GM18505 (cell line): ENCODE measurements at regions not wholly inside any gene's neighbourhood (a gene's known extent, or its start where the extent isn't known, plus 50 kb on each side); places are given as distances from the start of the nearest gene placed in this dataset.

Source experiments
- ATAC-seq: cut with Tn5 transposase; IDR thresholded peaks from one replicate; pipeline ENCODE4 v1.9.1; 2021; ENCODE audit not compliant: unreplicated experiment
- POLR2A ChIP-seq: IDR thresholded peaks from 4 replicates; pipeline ENCODE4 v1.6.1; 2011; ENCODE audit warnings: borderline replicate concordance; ENCODE audit not compliant: insufficient read depth, insufficient read length; ENCODE audit errors: extremely low read depth

DNA sequence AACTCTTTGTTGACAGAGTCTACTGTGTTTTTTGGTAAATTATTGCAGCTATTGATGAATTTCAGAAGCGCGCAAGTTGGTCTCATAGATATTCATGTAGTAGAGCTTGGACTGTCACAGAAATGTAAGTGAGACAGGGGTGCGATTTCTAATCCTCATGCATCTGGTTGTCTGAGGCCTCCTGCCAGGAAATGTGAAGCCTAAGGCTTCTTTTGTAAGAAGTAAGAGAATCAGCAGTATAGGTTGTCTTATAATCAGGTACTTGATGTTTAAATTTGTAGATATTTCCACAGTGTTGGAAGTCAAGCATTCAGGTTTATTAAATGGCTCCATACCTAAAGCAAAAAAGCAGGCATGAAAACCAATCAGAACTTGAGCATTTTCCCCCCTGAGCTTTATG is 332.9 kb upstream of the FMN2 start:
- no peak for TF ChIP-seq POLR2A
- ATAC-seq = no peak

GRCh38 chr1:239761509-239761908 is 330.2 kb upstream of the FMN2 start:
- TF ChIP-seq POLR2A = no peak
- ATAC-seq = no peak

DNA sequence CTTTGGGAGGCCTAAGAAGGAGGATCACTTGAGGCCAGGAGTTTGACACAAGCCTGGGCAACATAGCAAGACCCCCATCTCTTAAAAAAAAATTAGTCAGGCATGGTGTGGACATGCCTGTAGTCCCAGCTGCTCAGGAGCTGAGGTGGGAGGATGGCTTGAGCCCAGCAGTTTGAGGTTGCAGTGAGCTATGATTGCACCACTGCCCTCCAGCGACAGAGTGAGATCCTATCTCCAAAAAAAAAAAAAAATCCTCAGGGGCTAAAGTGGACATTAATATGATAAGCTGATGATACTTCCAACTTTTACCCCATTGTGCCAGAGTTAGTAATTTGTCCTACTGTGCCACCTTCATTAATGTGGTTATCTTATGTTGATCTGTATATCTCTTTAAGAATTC is 327.8 kb upstream of the FMN2 start:
- ATAC-seq = no peak

DNA sequence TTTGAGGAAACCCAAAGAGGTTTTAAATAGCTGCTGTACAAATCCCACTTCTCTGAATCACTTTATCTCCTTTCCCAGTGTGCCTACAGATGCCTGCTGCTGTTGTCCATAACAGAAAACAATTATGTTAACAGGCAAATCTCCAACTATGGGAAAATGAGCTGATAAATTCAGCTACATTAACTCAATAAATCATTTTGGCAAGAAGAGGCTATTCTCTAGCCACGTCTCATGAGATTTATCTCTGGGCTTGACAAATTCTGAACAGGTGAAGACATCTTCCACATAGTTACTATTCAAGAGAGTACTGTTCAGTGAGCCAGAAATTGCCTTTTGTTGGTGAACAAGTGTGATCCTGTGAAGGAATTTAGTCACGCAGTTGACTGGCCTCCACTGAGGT is 327.1 kb upstream of the FMN2 start:
- ATAC-seq = no peak
- TF ChIP-seq POLR2A = no peak

More for the DNA sequence above, 327.8 kb upstream of the FMN2 start:
- no peak for TF ChIP-seq POLR2A

DNA sequence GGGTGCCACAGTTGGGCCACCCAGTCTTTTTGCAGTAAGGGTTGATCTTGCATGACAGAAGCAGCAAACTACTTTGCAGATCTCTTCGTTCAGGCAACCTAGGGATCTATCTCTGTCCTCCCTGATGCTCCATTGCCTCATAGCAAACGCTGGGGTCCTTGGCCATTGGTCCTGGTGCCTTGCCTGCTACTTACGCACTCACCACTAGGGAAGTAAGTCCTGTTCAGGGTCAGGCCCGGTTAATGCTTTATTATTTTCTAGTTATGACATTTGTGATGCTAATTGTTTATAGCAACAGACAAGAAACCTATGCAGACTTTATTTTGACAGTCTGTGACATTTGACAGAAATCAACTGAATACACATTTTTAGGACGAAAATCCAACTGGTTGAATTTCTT is 326.5 kb upstream of the FMN2 start:
- TF ChIP-seq POLR2A = no peak
- no peak for ATAC-seq

GRCh38 chr1:239771550-239771949 is 320.1 kb upstream of the FMN2 start:
- no peak for ATAC-seq
- TF ChIP-seq POLR2A = no peak

DNA sequence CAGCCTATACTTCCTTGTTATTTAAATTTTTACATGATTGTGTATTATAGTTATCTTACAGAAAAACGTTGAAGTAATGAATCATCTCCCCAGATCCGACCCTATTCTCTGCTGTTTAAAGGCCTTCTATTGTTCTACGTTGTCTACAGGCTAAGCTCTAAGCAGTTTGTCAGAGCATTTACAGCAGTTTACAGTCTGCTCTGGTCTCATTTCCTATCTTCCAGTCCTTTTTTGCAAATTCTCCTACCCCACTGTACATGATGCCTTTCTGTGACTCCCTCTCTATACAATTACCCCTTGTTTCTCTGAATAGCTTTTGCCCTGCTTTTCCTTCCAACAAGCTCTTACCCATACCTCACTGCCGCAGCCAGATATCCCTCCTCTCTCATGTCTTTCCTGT is 319.2 kb upstream of the FMN2 start:
- TF ChIP-seq POLR2A = no peak
- no peak for ATAC-seq

- no peak for TF ChIP-seq POLR2A
Observed at GRCh38 chr1:239775466-239775865, 316.2 kb upstream of the FMN2 start.

GRCh38 chr1:239778208-239778813 is 313.4 kb upstream of the FMN2 start:
- no peak for ATAC-seq
- no peak for TF ChIP-seq POLR2A

More at GRCh38 chr1:239775466-239775865, 316.2 kb upstream of the FMN2 start:
- ATAC-seq = no peak

GRCh38 chr1:239779962-239780361 is 311.7 kb upstream of the FMN2 start:
- ATAC-seq = no peak
- no peak for TF ChIP-seq POLR2A

- ATAC-seq = no peak
- TF ChIP-seq POLR2A = no peak
Observed at GRCh38 chr1:239784896-239785295, 306.8 kb upstream of the FMN2 start.

GRCh38 chr1:239785576-239785975 is 306.1 kb upstream of the FMN2 start:
- no peak for TF ChIP-seq POLR2A

DNA sequence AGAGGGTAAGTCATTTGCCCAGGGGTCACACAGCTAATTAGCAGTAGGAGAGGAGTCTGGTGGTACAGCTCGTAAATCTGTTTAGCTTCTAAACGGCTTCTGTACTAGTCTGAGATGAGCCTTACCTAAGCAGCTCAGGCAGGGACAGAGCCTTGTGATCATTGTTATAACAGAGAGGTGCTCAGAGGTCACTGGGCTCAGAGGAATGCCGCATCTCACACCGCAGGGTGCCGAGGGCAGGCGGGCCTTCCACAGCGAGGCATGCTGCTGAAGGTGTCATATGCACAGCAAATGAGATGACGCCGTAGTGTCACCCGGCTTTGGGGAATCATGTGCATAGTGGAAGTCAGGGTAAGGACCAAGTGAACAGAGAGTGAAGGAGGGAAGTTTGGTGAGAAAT is 305.2 kb upstream of the FMN2 start:
- TF ChIP-seq POLR2A = no peak
- no peak for ATAC-seq

More at GRCh38 chr1:239785576-239785975, 306.1 kb upstream of the FMN2 start:
- no peak for ATAC-seq

- TF ChIP-seq POLR2A = no peak
Observed at GRCh38 chr1:239792157-239792556, 299.5 kb upstream of the FMN2 start.

DNA sequence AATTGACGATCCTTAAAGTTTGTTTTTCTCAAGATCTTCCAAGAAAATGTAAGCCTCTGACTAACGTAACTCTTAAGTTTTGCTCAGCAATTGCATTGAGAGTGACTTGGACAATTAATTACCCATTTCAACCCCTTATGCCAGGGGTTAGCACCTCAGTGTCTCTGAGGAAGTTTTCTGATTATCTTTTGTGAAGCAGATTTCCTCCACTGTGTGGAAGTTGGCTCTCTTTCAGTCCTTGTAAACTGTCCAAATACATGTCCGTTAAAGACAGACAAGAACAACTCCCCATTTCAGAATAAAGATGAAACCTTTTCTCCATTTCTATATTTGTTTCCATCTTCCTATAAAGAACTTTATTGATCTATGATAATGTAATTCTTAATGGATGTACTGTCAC is 296.4 kb upstream of the FMN2 start:
- no peak for TF ChIP-seq POLR2A
- ATAC-seq = no peak

More at GRCh38 chr1:239792157-239792556, 299.5 kb upstream of the FMN2 start:
- no peak for ATAC-seq
